ENCODE measurements at regions not wholly inside any gene's neighbourhood (a gene's known extent, or its start where the extent isn't known, plus 50 kb on each side); places are given as distances from the start of the nearest gene placed in this dataset.

DNA sequence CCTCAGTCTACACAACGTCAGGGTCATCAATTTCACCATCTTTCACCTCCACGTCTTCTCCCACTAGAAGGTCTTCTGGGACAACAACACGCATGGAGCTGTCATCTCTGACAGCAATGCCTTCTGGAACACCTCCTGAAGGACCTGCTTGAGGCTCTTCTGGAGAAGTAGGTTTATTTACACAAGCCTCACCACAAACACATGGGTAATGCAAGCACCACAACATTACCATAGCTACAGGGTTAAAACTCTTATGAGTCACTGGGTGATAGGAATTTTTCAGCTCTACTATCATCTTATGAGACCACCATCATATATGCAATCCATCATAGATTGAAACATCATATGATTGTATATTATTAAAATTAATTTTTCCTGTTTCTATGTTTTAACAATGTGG lies 215.4 kb downstream of the CHD9NB start (continued):
- no peak for TF ChIP-seq REST (IDR thresholded peaks at IDR 0.05; ENCODE audit: low read depth)

DNA sequence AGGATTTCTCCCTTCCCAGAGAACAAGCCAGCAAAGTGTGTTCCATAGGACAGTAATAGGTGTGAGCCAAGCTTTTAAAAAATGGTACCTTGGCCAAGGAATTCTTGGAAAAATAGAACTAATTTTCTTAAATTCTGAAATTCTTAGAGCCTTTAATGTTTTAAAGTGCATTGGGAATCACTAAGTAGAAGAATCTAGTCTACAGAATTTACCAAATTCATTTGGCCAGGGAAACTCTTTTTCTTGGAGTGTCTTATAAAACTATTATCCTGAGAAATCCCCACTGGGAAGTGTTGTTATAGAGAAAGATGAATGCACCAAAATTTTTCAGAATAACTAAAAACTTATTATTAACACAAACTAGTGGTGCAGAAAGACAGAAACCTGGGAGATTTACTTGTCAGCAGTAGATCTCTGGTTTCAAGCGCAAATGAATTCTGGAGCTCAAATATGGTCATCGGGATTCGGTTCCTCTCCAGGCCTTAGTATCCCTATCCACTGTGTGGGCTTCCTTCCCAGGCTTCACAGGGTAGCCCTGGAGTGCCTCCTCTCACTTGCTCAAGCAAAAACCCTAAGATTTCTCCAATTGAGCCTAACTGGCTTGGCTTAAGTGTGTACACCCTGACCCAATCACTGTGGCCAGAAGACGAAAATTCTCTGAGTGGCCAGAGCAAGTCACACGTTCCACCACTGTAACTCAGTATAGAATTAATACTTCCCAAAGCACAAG lies 217.8 kb downstream of the CHD9NB start:
- H3K4me2 ChIP-seq (ENCODE audit: low read length), result no peak overlapping the region
- H3K36me3 ChIP-seq (ENCODE audit: control insufficient read depth in 1 of 2, insufficient read depth in 2 of 2, low read length in 2 of 2), result no peaks in the 10 kb centered on the region
- H2AFZ ChIP-seq (ENCODE audit: low read depth, low read length, poor library complexity, severe bottlenecking), result no peak overlapping the region
- H3K9ac ChIP-seq (ENCODE audit: low read length), result no peak overlapping the region
- TF ChIP-seq JUND (IDR thresholded peaks at IDR 0.05) (no peak), CTCF (IDR thresholded peaks at IDR 0.05 in 2 of 3, conservative IDR thresholded peaks at IDR 0.05 in 1 of 3; ENCODE audit: borderline replicate concordance in 1 of 3, insufficient read depth in 1 of 3, low read depth in 2 of 3, low read length in 2 of 3) (no peak)
- H3K27ac ChIP-seq (ENCODE audit: low read depth, low read length), result no peak overlapping the region
- ChIA-PET RAD21 (ENCODE audit: low non-redundant PET in 1 of 2, low total read pairs in 2 of 2, uncharacterized antibody in 2 of 2, unreplicated experiment in 2 of 2) (no interaction called here), CTCF (no interaction called here), POLR2A (no interaction called here)
- BruUV-seq (replicated peaks), result no TSS peak
- ATAC-seq (no peak), DNase-seq (ENCODE audit: low read depth, low spot score) (no peak)
- no peaks in the 10 kb centered on the region for H4K20me1 ChIP-seq (ENCODE audit: insufficient read depth)
- intact Hi-C loops (cut with micrococcal nuclease), result no loop called here
- no peaks in the 10 kb centered on the region for H3K9me2 ChIP-seq (ENCODE audit: insufficient read depth)
- H3K9me3 ChIP-seq (ENCODE audit: control insufficient read depth in 1 of 2, insufficient read depth in 1 of 2, low read depth in 1 of 2, low read length in 2 of 2), result no peaks in the 10 kb centered on the region
- H3K4me1 ChIP-seq (ENCODE audit: control insufficient read depth in 1 of 2, insufficient read depth in 2 of 2, low read length in 2 of 2), result no peaks in the 10 kb centered on the region
- H3K79me2 ChIP-seq (ENCODE audit: insufficient read depth, low read length), result no peaks in the 10 kb centered on the region
- H3K27me3 ChIP-seq (ENCODE audit: insufficient read depth, low read length), result no peaks in the 10 kb centered on the region
- H3K4me3 ChIP-seq (replicated peaks in 1 of 2; ENCODE audit: low read depth in 1 of 2, low read length in 2 of 2), result no peak overlapping the region

All from HCT116 (cell line).